Epithelial cell of esophagus (primary cell): ENCODE measurements at regions not wholly inside any gene's neighbourhood (a gene's known extent, or its start where the extent isn't known, plus 50 kb on each side); places are given as distances from the start of the nearest gene placed in this dataset.

ENCODE experiments used
- DNase-seq: peaks from one replicate; pipeline ENCODE4 v3.0.0; 2010; ENCODE audit warnings: low read depth
- H3K4me3 ChIP-seq: 2 replicates; pipeline ENCODE4 v1.5.1; 2011; ENCODE audit warnings: mild to moderate bottlenecking, low read length, control low read depth
- CTCF ChIP-seq: IDR thresholded peaks from 2 replicates; pipeline ENCODE4 v1.5.1; 2011; ENCODE audit warnings: low read depth, mild to moderate bottlenecking, low read length, control low read depth, inconsistent platforms; ENCODE audit not compliant: insufficient read depth; ENCODE audit errors: missing control alignments

- no peak overlapping the region for H3K4me3 ChIP-seq
- no peak for TF ChIP-seq CTCF
- DNase-seq: no peak
Measured at GRCh38 chr2:157995117-157995516, 106.6 kb upstream of the UPP2 start.

- no peak for TF ChIP-seq CTCF
- DNase-seq: no peak
- no peak overlapping the region for H3K4me3 ChIP-seq
Measured at GRCh38 chr2:157991932-157992331, 109.7 kb upstream of the UPP2 start.

- H3K4me3 ChIP-seq: no peak overlapping the region
- TF ChIP-seq CTCF: no peak
- no peak for DNase-seq
Measured at GRCh38 chr2:157990173-157990572, 111.5 kb upstream of the UPP2 start.

GRCh38 chr2:157989227-157989626 lies 112.4 kb upstream of the UPP2 start:
- no peak for TF ChIP-seq CTCF
- no peak for DNase-seq
- no peak overlapping the region for H3K4me3 ChIP-seq

- DNase-seq: no peak
- no peak for TF ChIP-seq CTCF
- H3K4me3 ChIP-seq: no peak overlapping the region
Measured at GRCh38 chr2:157986761-157987160, 110.6 kb upstream of the ACVR1 start.

- no peak overlapping the region for H3K4me3 ChIP-seq
- TF ChIP-seq CTCF: no peak
- no peak for DNase-seq
Measured at GRCh38 chr2:157984866-157985265, 108.7 kb upstream of the ACVR1 start.

- H3K4me3 ChIP-seq: no peak overlapping the region
- DNase-seq: no peak
- TF ChIP-seq CTCF: no peak
Measured at GRCh38 chr2:157980020-157980419, 103.9 kb upstream of the ACVR1 start.
